ENCODE measurements at regions not wholly inside any gene's neighbourhood (a gene's known extent, or its start where the extent isn't known, plus 50 kb on each side); places are given as distances from the start of the nearest gene placed in this dataset.

DNA sequence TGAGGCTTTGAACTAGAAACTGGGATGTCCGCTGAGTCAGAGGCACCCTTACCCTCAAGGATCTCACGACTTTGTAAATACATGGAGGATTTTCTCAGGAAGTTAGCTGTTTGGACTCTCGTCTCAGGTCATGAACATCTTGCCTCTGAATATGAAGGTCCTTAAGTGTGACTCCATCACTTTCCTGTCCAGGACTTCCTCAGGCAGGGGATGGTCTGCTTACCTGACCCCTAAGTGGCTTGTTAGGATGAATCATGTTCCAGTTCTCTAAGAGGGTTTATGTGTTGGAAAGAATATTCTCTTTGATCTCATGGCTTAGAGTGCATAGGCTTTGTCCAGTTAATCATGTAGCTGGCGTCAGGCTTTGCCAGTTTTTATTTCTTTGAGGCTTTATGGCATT is 511.7 kb upstream of the KLF4 start:
- TF ChIP-seq, protein P1, sequence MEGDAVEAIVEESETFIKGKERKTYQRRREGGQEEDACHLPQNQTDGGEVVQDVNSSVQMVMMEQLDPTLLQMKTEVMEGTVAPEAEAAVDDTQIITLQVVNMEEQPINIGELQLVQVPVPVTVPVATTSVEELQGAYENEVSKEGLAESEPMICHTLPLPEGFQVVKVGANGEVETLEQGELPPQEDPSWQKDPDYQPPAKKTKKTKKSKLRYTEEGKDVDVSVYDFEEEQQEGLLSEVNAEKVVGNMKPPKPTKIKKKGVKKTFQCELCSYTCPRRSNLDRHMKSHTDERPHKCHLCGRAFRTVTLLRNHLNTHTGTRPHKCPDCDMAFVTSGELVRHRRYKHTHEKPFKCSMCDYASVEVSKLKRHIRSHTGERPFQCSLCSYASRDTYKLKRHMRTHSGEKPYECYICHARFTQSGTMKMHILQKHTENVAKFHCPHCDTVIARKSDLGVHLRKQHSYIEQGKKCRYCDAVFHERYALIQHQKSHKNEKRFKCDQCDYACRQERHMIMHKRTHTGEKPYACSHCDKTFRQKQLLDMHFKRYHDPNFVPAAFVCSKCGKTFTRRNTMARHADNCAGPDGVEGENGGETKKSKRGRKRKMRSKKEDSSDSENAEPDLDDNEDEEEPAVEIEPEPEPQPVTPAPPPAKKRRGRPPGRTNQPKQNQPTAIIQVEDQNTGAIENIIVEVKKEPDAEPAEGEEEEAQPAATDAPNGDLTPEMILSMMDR (IDR thresholded peaks at IDR 0.05), result no peak
- H3K9me3 Mint-ChIP-seq, result no peaks in the 10 kb centered on the region
- ChIA-PET POLR2A (no interaction called here), CTCF (interaction anchor here (1.4 kb wide), 1 partner anchor 12 kb away, joined by 4 read pairs; no protein-coding TSS in a partner anchor)
- no peak for DNase-seq
- no peak overlapping the region for H3K4me3 Mint-ChIP-seq
- H3K27ac Mint-ChIP-seq, result no peak overlapping the region
- no peak for ATAC-seq (ENCODE audit: low read depth)
- intact Hi-C loops (cut with micrococcal nuclease), result no loop called here
- peaks cover 24% of the 10 kb centered on the region for H3K27me3 Mint-ChIP-seq
- H3K36me3 Mint-ChIP-seq (ENCODE audit: low read depth), result no peaks in the 10 kb centered on the region
- H3K4me1 Mint-ChIP-seq, result no peaks in the 10 kb centered on the region

DNA sequence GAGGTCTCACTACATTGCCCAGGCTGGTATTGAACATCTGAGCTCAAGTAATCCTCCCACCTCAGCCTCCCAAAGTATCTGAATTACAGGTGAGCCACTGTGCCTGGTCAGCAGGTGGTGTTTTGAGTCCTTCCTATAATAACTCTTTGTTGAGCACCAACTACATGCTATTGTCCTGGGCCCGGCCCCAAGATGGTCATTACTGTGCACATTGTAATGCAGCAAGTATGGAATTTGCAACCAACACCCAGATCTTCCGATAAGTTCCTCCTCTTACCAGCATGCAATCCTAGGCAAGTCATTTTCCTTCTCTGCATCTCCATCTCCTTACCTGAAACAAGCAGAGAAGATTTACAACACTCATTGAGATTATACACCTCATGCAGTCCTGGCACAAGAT is 510.3 kb upstream of the KLF4 start:
- DNase-seq (no peak), ATAC-seq (ENCODE audit: low read depth) (no peak)
- intact Hi-C loops (cut with micrococcal nuclease), result no loop called here
- H3K4me1 Mint-ChIP-seq, result no peaks in the 10 kb centered on the region
- H3K36me3 Mint-ChIP-seq (ENCODE audit: low read depth), result no peaks in the 10 kb centered on the region
- ChIA-PET CTCF (no interaction called here), POLR2A (no interaction called here)
- H3K27ac Mint-ChIP-seq, result no peak overlapping the region
- no peak overlapping the region for H3K4me3 Mint-ChIP-seq
- H3K9me3 Mint-ChIP-seq, result no peaks in the 10 kb centered on the region
- peaks cover 24% of the 10 kb centered on the region for H3K27me3 Mint-ChIP-seq
- TF ChIP-seq, protein P1 (IDR thresholded peaks at IDR 0.05), result no peak

DNA sequence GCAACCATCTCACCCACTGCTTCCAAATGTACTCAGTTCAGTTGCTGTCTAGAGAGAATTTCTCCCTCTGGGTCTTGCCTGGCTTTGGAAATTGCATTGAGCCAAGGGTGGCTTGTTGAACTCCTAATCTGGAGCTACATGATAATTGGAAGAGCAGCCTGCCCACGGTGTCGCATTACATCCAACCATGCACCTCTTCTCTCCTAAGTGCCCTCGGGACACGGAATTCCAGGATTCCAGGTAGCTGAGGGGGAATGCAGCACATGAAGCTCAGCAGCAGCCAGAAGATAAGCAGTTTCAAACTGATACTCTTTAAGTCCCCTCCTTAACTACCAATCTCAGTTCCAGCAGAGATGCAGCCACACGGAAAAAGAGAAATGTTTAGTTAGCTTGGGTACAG is 509.4 kb upstream of the KLF4 start:
- Mint-ChIP-seq H3K27ac (no peak overlapping the region), H3K9me3 (no peaks in the 10 kb centered on the region), H3K4me1 (no peaks in the 10 kb centered on the region), H3K27me3 (peaks cover 24% of the 10 kb centered on the region), H3K36me3 (ENCODE audit: low read depth) (no peaks in the 10 kb centered on the region), H3K4me3 (no peak overlapping the region)
- CTCF ChIA-PET, result no interaction called here
- no peak for DNase-seq
- TF ChIP-seq, protein P1 (IDR thresholded peaks at IDR 0.05), result no peak
- intact Hi-C loops (cut with micrococcal nuclease), result no loop called here
- POLR2A ChIA-PET, result no interaction called here
- ATAC-seq (ENCODE audit: low read depth), result no peak

DNA sequence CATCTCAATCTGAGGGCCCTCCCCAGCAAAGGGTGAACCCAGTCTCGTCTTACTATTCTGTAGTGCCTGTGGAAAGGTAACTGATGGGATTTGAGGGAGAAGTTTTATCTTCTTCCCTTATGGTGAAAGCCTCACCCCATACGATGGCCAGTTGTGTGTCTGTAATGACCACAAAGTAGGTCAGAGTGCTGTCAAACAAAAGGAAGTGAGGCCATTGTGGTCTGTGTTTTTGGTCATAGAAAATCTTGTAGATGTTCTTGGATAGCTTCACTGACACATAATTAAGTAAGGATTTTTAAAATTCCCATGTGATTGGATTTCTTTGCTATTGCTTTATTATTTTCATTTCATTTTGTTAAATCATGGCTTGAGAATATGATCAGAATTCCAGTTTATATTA is 505.1 kb upstream of the KLF4 start:
- H3K9me3 Mint-ChIP-seq, result no peaks in the 10 kb centered on the region
- CTCF ChIA-PET, result no interaction called here
- no peak overlapping the region for H3K4me3 Mint-ChIP-seq
- peaks cover 5% of the 10 kb centered on the region for H3K27me3 Mint-ChIP-seq
- H3K27ac Mint-ChIP-seq, result no peak overlapping the region
- intact Hi-C loops (cut with micrococcal nuclease), result no loop called here
- DNase-seq (no peak), ATAC-seq (ENCODE audit: low read depth) (no peak)
- POLR2A ChIA-PET, result no interaction called here
- no peaks in the 10 kb centered on the region for H3K36me3 Mint-ChIP-seq (ENCODE audit: low read depth)
- no peaks in the 10 kb centered on the region for H3K4me1 Mint-ChIP-seq
- TF ChIP-seq, protein P1 (IDR thresholded peaks at IDR 0.05), result no peak

DNA sequence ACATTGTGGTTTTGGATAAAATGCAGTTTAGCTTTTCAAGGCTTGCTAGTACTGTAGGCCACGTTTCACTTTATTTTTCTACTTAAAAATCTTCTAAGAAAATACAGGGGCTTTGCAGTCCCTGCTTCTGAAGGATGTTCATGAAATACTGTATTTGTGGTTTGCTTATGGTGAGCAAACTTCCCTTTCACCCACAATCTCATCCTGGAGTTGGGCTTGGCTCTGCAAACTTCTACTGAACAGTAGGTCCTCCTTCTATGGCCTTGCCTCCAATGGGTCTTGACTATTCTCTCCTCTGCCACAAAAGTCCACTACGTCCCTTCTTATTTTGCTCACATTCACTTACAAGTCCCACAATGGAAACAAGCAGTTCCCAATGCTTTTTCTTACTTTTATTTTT is 502.7 kb upstream of the KLF4 start:
- POLR2A ChIA-PET, result no interaction called here
- DNase-seq (no peak), ATAC-seq (ENCODE audit: low read depth) (no peak)
- Mint-ChIP-seq H3K36me3 (ENCODE audit: low read depth) (no peaks in the 10 kb centered on the region), H3K4me3 (no peak overlapping the region), H3K9me3 (no peaks in the 10 kb centered on the region), H3K4me1 (no peaks in the 10 kb centered on the region), H3K27ac (no peak overlapping the region), H3K27me3 (peaks cover 6% of the 10 kb centered on the region)
- TF ChIP-seq, protein P1 (IDR thresholded peaks at IDR 0.05), result no peak
- intact Hi-C loops (cut with micrococcal nuclease), result no loop called here
- CTCF ChIA-PET, result no interaction called here
